Sigmoid colon (tissue), 6 donors: ENCODE measurements at regions not wholly inside any gene's neighbourhood (a gene's known extent, or its start where the extent isn't known, plus 50 kb on each side); places are given as distances from the start of the nearest gene placed in this dataset.

Source experiments
- DNase-seq: peaks from one replicate; pipeline ENCODE4 v3.0.0-alpha.2; 2019
- H3K27ac ChIP-seq, 4 donors: fragments of 200-600 bp; sonication (generic); one replicate each; pipeline ENCODE4 v1.5.1; 2016 to 2019; ENCODE audit warnings: mild to moderate bottlenecking in 1 of 4
- H3K27me3 ChIP-seq, 3 donors: fragments of 200-600 bp; sonication (generic); one replicate each; pipeline ENCODE4 v1.5.1; 2019; ENCODE audit warnings: mild to moderate bottlenecking in 1 of 3
- H3K36me3 ChIP-seq, 4 donors: fragments of 200-600 bp; sonication (generic); one replicate each; pipeline ENCODE4 v1.5.1; 2016 to 2019
- H3K4me1 ChIP-seq, 4 donors: fragments of 200-600 bp; sonication (generic); one replicate each; pipeline ENCODE4 v1.5.1; 2017 to 2019
- H3K4me3 ChIP-seq, 4 donors: fragments of 200-600 bp; sonication (generic); one replicate each; pipeline ENCODE4 v1.5.1; 2017 to 2019; ENCODE audit warnings: mild to moderate bottlenecking in 2 of 4, moderate library complexity in 1 of 4
- H3K9me3 ChIP-seq, 4 donors: fragments of 200-600 bp in 3 of 4; sonication (generic) in 3 of 4; one replicate each; pipeline versions ENCODE4 v1.5.1 to v1.6.1; 2013 to 2019
- EP300 ChIP-seq, 4 donors: sonication (generic); formaldehyde crosslinking; IDR thresholded peaks; one replicate each; pipeline ENCODE4 v1.6.1; 2017; ENCODE audit warnings: antibody characterized with exemption in 4 of 4
- POLR2A ChIP-seq, 2 donors: fragments of 450-650 bp; IDR thresholded peaks; one replicate each; pipeline ENCODE4 v1.6.1; 2016; ENCODE audit warnings: antibody characterized with exemption in 2 of 2, mild to moderate bottlenecking in 2 of 2, moderate library complexity in 2 of 2
- POLR2AphosphoS5 ChIP-seq, 4 donors: sonication (generic); formaldehyde crosslinking; IDR thresholded peaks; one replicate each; pipeline ENCODE4 v1.6.1; 2017; ENCODE audit warnings: antibody characterized with exemption in 4 of 4
- WGBS, 2 donors: extraction: QIAGEN DNeasy Blood & Tissue Kit; methylation state at CpG; one replicate each; pipeline ENCODE4 v1.1.7; 2013; 5-methylcytosine and 5-hydroxymethylcytosine counted together
- intact Hi-C: fragments of 100-400 bp; cut with DNase I; formaldehyde crosslinking; loops from one replicate; pipeline ENCODE4 v1.15.1; 2023
- TF ChIP-seq, protein P1 (sequence below), 4 experiments: fragments of 450-650 bp in 3 of 4; fragments of 200-600 bp in 1 of 4; IDR thresholded peaks; one replicate each; pipeline ENCODE4 v1.5.1; 2016 to 2019; ENCODE audit warnings: antibody characterized with exemption in 4 of 4, mild to moderate bottlenecking in 3 of 4, moderate library complexity in 2 of 4
- donor health status: healthy with polysubstance abuse.
- donor health status: healthy.

DNA sequence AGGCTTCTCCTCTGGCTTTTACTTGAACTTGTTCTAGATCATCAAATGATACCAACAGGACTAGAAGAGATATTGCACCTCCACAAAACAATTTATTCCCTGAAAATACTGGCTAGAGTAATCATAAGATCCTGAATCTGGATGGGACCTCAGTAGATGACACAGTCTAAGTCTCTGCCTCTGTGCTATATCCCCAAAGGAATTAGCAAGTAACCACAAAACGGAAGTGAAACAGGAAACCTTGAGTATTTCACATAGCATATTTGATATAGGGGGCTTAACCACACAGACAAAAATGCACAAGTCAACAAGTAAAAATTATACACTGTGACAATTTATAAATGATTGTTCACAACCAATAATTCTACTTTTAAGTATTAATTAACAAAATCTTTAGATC lies 456.9 kb upstream of the TNP1 start:
- intact Hi-C loops = no loop called here
- WGBS, 2 donors = 46 to 62% methylated on average over 1 of the region's 1 CpG

DNA sequence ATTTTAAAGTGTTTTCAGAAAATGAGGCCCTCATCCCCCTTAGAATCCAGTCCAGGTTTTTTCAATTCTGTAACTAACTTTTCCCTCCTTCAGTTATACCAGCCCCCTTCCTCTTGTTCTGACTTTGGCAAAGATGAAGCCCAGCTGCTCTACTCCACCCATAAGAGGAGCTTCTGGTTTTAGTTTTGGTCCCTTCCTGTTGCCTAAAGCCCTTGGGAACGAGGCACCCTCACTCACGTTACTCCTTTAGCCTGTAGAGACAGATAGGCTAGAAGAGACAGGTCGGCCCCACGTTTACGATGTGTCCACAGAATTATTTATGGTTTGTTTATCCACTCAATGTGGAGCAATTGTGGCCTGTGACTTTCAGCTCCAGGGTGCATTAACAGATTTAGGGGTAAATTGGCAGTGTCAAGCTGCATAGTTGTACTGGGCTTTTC lies 454.2 kb upstream of the TNP1 start:
- intact Hi-C loops = no loop called here
- Histone ChIP-seq H3K27me3 (no peaks in the 10 kb centered on the region), H3K9me3 (no peaks in the 10 kb centered on the region), H3K27ac (peak overlapping the region in 3 of 4 donors; percentile 45 to 61 (median 46)), H3K36me3 (no peaks in the 10 kb centered on the region), H3K4me3 (no peak overlapping the region), H3K4me1 (peaks cover 0 to 14% (median 13%) of the 10 kb centered on the region in 4 donors)
- no peak for DNase-seq
- no peak for TF ChIP-seq EP300 (IDR thresholded peaks at IDR 0.05)
- TF ChIP-seq POLR2AphosphoS5 (IDR thresholded peaks at IDR 0.05) = no peak
- no peak for TF ChIP-seq POLR2A (IDR thresholded peaks at IDR 0.05)
- TF ChIP-seq, protein P1, sequence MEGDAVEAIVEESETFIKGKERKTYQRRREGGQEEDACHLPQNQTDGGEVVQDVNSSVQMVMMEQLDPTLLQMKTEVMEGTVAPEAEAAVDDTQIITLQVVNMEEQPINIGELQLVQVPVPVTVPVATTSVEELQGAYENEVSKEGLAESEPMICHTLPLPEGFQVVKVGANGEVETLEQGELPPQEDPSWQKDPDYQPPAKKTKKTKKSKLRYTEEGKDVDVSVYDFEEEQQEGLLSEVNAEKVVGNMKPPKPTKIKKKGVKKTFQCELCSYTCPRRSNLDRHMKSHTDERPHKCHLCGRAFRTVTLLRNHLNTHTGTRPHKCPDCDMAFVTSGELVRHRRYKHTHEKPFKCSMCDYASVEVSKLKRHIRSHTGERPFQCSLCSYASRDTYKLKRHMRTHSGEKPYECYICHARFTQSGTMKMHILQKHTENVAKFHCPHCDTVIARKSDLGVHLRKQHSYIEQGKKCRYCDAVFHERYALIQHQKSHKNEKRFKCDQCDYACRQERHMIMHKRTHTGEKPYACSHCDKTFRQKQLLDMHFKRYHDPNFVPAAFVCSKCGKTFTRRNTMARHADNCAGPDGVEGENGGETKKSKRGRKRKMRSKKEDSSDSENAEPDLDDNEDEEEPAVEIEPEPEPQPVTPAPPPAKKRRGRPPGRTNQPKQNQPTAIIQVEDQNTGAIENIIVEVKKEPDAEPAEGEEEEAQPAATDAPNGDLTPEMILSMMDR (IDR thresholded peaks at IDR 0.05) = no peak
- 16 to 26% methylated on average over 5 of the region's 5 CpGs for WGBS, 2 donors

More for the DNA sequence above, 456.9 kb upstream of the TNP1 start:
- TF ChIP-seq, protein P1 (IDR thresholded peaks at IDR 0.05) = no peak
- TF ChIP-seq EP300 (IDR thresholded peaks at IDR 0.05) = no peak
- TF ChIP-seq POLR2AphosphoS5 (IDR thresholded peaks at IDR 0.05) = no peak
- no peak for TF ChIP-seq POLR2A (IDR thresholded peaks at IDR 0.05)
- Histone ChIP-seq H3K36me3 (no peaks in the 10 kb centered on the region), H3K4me3 (no peak overlapping the region), H3K27ac (no peak overlapping the region), H3K27me3 (no peaks in the 10 kb centered on the region), H3K9me3 (no peaks in the 10 kb centered on the region), H3K4me1 (peaks cover 0 to 14% (median 13%) of the 10 kb centered on the region in 4 donors)
- DNase-seq = no peak

DNA sequence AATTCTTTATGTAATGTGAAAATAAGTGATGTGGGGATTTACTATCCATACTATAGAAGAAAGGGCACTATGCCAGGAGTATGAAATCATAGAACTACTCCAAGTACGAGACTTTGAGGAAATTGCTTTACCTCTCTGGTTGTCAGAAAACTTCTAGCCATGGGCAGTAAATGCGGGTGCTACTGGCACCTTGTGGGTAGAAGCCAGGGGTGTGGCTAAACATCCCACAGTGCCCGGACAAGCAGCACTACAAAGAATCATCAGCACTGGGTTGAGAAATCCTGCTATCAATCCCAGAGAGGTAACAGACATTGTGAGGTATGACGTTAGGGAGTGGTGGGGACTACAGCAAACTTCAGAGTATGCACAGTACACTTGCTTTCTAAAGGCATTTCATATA lies 453.5 kb upstream of the TNP1 start:
- H3K9me3 ChIP-seq = no peaks in the 10 kb centered on the region
- TF ChIP-seq POLR2A (IDR thresholded peaks at IDR 0.05) (no peak), EP300 (IDR thresholded peaks at IDR 0.05) (no peak), POLR2AphosphoS5 (IDR thresholded peaks at IDR 0.05) (no peak)
- TF ChIP-seq, protein P1 (IDR thresholded peaks at IDR 0.05) = no peak
- peak overlapping the region in 3 of 4 donors; percentile 45 to 61 (median 46) for H3K27ac ChIP-seq
- DNase-seq = no peak
- H3K4me3 ChIP-seq = no peak overlapping the region
- peaks cover 0 to 14% (median 13%) of the 10 kb centered on the region in 4 donors for H3K4me1 ChIP-seq
- H3K36me3 ChIP-seq = no peaks in the 10 kb centered on the region
- H3K27me3 ChIP-seq = no peaks in the 10 kb centered on the region
- intact Hi-C loops = no loop called here
- WGBS, 2 donors = 66 to 88% methylated on average over 4 of the region's 4 CpGs

DNA sequence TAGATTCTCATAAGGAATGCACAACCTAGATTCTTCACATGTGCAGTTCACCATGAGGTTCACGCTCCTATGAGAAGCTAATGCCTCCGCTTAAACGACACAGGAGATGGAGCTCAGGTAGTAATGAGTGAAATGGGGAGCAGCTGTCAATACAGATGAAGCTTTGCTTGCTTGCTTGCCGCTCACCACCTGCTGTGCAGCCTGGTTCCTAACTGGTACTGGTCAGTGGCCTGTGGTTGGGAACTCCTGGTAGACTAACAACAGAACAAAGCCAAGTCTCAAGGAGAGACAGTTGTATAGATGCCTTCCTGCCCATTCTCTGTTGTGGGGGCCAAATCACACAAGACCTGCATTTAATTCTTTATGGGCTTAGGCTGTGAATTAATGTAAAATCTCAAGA lies 449.2 kb upstream of the TNP1 start:
- TF ChIP-seq, protein P1 (IDR thresholded peaks at IDR 0.05) = no peak
- TF ChIP-seq POLR2A (IDR thresholded peaks at IDR 0.05) (no peak), POLR2AphosphoS5 (IDR thresholded peaks at IDR 0.05) (no peak), EP300 (IDR thresholded peaks at IDR 0.05) (no peak)
- no peak for DNase-seq
- no peak overlapping the region for H3K27ac ChIP-seq
- H3K4me3 ChIP-seq = no peak overlapping the region
- no peaks in the 10 kb centered on the region for H3K36me3 ChIP-seq
- H3K4me1 ChIP-seq = peaks cover 0 to 12% (median 7%) of the 10 kb centered on the region in 4 donors
- H3K9me3 ChIP-seq = no peaks in the 10 kb centered on the region
- intact Hi-C loops = no loop called here
- WGBS, 2 donors = 92 to 94% methylated on average over 4 of the region's 4 CpGs
- H3K27me3 ChIP-seq = no peaks in the 10 kb centered on the region

DNA sequence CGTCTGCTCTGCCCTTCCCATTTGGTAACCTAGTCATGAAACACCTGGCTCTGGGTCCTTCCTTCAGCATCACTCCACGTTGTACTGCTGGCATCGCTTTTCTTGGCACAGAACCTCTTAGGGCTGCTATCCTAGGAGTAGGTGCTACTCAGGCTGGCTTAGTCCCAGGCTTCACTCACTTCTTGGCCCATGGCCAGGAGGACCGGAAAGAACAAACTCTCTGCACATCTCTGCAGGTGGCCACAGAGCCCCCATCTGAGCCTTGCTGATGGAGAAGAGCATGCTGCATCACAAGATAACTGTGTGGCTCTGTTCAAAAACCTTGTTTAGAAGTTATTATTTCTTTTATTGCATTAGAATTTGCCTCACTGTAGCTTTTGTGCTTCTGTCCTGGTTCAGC lies 447.2 kb upstream of the TNP1 start:
- Histone ChIP-seq H3K27ac (no peak overlapping the region), H3K4me1 (peaks cover 0 to 15% (median 2%) of the 10 kb centered on the region in 4 donors), H3K4me3 (no peak overlapping the region), H3K27me3 (no peaks in the 10 kb centered on the region), H3K9me3 (no peaks in the 10 kb centered on the region), H3K36me3 (no peaks in the 10 kb centered on the region)
- WGBS, 2 donors = 68 to 78% methylated on average over 4 of the region's 4 CpGs
- intact Hi-C loops = no loop called here
- DNase-seq = no peak
- TF ChIP-seq EP300 (IDR thresholded peaks at IDR 0.05) (no peak), POLR2A (IDR thresholded peaks at IDR 0.05) (no peak), POLR2AphosphoS5 (IDR thresholded peaks at IDR 0.05) (no peak)
- TF ChIP-seq, protein P1 (IDR thresholded peaks at IDR 0.05) = no peak
